NOMO-1 treated with DMSO at 0.1 percent for 48 hours (cell line): ENCODE measurements at regions not wholly inside any gene's neighbourhood (a gene's known extent, or its start where the extent isn't known, plus 50 kb on each side); places are given as distances from the start of the nearest gene placed in this dataset.

Experiments
- DNase-seq: peaks from one replicate; lab custom pipeline; 2025; ENCODE audit not compliant: unreplicated experiment; lab: John Stamatoyannopoulos, UW

DNA sequence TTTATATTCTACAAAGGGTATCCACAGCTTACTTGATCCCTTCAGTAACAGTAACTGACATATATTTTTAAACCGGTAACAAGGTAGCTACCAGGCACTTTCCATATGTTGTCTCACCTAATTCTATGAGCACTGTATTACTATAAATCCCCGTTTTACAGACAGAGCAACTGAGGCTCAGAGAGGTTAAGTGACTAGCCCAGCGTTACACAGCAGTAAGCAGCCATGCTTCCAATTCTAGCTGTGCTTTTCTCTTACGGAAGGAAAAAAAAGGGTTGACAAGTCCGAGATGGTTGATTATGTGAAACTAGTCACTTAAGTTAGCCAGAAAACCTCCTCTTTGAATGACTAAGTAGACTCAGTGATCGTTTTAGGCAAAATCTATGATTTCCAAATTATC is 187.3 kb upstream of the LHX5 start:
- no peak for DNase-seq

GRCh38 chr12:113658006-113658655 is 186.5 kb upstream of the LHX5 start:
- no peak for DNase-seq

- DNase-seq: no peak
These were observed 184.2 kb upstream of the LHX5 start for GRCh38 chr12:113655919-113656318.

DNA sequence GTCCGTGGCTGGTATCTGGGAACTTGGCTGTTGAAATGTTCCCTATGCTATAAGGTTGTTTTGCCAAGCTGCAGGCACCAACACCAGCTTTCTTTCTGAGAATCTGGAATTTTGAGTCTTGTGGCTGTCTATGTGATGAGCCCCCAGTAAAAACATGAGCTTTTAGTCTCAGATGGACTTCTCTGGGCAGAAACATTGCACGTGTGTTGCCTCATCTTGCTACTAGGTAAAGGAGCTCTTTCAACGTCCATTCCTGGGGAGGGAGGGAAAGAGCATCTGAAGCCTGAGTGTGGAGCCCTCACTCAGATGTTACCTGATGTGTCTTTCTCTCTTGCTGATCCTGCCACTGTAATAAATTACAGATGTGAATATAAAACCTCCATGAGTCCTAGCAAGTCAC is 183.8 kb upstream of the LHX5 start:
- DNase-seq: no peak

DNA sequence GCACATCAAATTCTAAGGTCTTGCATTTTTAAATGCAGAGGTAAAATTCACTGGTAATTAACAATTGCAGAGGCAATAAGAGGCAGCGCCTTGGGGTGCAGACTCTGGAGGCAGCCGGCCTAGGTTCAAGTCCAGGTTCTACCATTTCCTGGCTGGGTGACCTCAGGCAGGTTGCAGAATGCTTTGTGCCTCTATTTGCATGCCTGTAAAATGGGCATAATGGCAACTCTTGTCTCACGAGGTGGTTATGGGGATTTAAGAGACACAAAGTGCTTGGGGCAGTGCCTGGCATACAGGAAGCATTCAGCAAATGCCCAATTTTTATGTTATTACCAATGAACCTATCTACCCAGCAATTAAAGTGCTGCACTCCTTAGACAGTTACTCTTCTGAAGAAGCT is 180.0 kb upstream of the LHX5 start:
- DNase-seq: no peak

GRCh38 chr12:113650476-113650875 is 178.8 kb upstream of the LHX5 start:
- no peak for DNase-seq

- DNase-seq: no peak
These were observed 177.7 kb upstream of the LHX5 start for GRCh38 chr12:113649256-113649830.

DNA sequence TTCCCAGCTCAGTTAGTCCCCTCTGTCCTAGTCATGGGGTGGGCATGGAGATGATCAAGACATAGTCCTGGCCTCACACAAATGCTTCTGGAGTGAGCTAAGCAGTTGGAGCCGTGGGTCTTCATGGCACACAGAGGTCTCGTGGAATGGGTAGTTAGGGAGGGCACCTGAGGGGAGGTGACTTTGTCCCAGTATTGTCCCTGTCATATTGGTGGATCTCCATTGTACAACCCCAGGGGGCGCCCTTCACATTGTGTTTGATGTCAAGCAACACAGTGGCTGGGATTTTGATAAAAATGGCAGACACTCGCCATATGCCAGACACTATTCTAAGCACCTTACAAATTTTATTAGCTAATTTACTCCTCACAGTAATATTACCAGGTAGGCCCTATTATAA is 175.4 kb upstream of the LHX5 start:
- DNase-seq: no peak

DNA sequence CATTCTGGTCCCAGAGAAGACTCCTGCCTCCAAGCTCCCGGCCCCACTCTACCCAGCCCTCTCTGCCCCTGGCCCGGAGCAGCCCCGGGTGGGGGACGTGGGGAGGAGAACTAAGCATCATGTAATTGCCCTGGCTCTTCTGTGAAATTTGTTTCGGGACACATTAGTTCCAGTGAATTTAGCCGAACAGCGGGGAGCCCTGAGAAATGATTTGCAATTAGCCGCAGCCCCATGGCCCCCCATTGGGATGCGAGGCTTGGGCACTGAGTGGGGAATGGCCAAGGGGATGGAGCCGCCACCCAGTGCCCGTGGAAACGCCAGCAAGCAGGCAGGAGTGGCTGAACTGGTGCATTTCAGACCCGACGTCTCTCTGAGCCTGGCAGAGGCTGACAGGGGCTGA is 173.9 kb upstream of the LHX5 start:
- DNase-seq: no peak

- DNase-seq: no peak
These were observed 173.5 kb upstream of the LHX5 start for GRCh38 chr12:113645183-113645582.

GRCh38 chr12:113643177-113643974 is 171.7 kb upstream of the LHX5 start:
- DNase-seq: no peak

GRCh38 chr12:113642672-113643071 is 171.0 kb upstream of the LHX5 start:
- DNase-seq: no peak

DNA sequence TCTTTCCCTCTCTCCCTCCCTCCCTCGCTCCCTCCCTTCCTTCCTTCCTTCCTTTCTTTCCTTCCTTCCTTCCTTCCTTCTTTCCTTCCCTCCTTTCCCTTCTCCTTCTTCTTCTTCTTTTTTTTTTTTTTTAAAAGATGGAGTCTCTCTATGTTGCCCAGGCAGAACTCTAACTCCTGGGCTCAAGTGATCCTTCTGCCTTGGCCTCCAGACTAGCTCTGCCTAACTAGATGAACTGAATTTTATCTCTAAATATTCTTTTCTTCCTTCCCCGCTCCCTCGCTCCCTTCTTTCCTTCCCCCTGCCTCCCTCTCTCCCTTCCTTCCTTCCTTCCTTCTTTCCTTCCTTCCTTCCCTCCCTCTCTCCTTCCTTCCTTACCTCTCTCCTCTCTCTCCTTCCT is 170.5 kb upstream of the LHX5 start:
- no peak for DNase-seq

- DNase-seq: no peak
These were observed 169.9 kb upstream of the LHX5 start for GRCh38 chr12:113641426-113642030.

- DNase-seq: no peak
These were observed 169.2 kb upstream of the LHX5 start for GRCh38 chr12:113640837-113641236.

DNA sequence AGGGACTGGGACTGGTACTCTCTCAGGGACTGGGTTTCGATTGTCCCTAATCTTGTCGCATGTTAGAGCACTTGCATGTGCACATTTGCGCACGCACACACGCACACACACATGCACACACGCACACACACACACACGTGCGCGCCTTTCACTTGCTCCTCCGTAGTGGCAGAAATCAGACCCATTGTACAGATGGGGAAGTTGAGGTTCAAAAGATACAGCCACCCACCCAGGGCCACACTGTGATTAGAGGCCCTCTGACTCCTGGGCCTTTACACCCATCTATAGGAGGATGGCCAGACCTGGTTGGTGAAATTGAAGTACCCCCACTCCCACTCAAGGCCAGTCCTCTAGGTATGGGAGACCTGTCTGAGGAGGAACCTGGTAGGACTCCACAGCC is 167.8 kb upstream of the LHX5 start:
- DNase-seq: no peak

DNA sequence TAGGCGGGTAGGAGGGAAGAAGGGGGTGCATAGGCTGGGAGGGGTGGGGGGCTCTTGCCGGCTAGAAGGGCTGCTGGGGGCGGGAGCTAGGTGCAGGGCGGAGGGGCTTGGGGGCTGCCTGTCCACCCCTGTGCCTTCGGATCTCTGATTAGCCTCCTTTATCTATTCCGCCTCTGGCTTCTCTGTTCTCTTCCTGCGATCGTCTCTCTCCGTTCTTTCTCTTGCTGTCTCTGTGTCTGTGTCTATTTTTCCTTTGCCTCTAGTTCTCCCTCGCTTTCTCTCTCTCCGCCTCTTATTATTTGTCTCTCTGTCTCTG is 166.7 kb upstream of the LHX5 start:
- DNase-seq: no peak

- DNase-seq: no peak
These were observed 163.3 kb upstream of the LHX5 start for GRCh38 chr12:113634982-113635381.

GRCh38 chr12:113634474-113634873 is 162.8 kb upstream of the LHX5 start:
- no peak for DNase-seq

DNA sequence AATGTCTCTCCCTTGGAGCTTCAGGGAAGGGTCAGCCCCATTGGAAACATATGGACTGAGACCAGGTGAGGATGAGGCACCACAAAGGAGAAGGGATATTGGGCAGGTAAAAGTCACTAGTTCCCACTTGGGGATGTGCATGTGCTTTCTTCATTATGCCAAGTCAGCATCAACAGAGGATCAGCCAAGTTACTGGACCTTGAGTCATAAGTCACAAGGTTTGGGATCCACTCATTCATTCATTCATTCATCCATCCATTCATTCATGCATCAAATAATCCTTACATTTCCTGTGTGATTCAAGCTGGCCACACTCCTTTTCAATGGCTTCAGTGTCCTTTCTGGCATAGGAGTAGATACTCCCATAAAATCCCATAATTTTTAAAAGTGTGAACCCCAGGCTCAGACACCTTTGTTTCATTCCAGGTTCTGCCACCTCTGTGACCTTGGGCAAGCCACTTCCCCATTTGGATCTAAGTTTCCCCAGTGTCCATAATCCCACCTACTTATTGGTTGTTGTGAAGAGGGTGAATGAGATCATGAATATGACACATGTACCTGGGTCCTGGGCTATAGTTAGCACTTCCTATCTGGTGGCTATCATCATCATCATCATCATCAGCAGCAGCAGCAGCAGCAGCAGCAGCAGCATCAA is 162.1 kb upstream of the LHX5 start:
- DNase-seq: no peak

- DNase-seq: no peak
These were observed 159.0 kb upstream of the LHX5 start for GRCh38 chr12:113630625-113631024.

GRCh38 chr12:113625499-113625898 is 153.8 kb upstream of the LHX5 start:
- DNase-seq: no peak
